Esophagus muscularis mucosa (tissue), 3 donors: ENCODE measurements at regions not wholly inside any gene's neighbourhood (a gene's known extent, or its start where the extent isn't known, plus 50 kb on each side); places are given as distances from the start of the nearest gene placed in this dataset.

ENCODE experiments used
- CTCF ChIP-seq, 3 experiments: fragments of 200-600 bp in 2 of 3; fragments of 450-650 bp in 1 of 3; sonication (generic) in 2 of 3; IDR thresholded peaks; one replicate each; pipeline ENCODE4 v1.5.1; 2017 to 2019; ENCODE audit warnings: antibody characterized with exemption in 3 of 3, mild to moderate bottlenecking in 2 of 3, moderate library complexity in 1 of 3
- POLR2A ChIP-seq: fragments of 450-650 bp; IDR thresholded peaks from one replicate; pipeline ENCODE4 v1.6.1; 2017; ENCODE audit warnings: antibody characterized with exemption, moderate library complexity, mild to moderate bottlenecking, low read depth
- POLR2AphosphoS5 ChIP-seq, 2 donors: sonication (generic); formaldehyde crosslinking; IDR thresholded peaks; one replicate each; pipeline ENCODE4 v1.6.1; 2017; ENCODE audit warnings: antibody characterized with exemption in 2 of 2

DNA sequence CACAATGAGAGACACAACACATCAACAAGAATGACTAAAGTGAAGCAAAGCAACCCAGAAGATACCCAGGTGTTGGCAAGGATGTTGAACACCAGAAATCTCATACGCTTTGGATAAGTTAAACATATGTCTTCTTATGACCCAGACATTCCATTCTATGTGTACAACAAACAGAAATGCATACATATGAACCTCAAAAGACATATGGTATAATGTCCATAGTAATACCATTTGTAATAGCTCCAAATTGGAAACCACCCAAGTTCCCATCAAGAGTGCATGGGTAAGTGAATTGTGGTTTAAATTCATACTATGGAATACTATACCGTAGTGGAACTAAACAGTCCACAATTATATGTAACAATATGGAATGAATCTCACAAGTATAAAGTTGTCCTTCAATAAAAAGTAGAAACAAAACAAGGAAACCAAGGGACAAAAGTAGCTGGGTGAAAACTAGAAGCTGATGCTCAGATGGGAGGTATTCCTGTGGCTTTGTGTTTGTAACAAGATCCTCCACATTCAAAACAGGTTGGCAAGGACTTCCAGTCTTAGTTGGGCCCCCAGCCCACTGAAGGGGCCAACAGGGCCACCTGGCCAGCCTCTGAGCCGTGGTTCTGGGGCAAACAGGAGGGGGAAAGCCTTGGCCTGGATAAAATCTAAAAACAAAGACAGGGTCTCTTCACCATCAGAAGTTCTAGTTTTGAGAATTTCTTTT is 171.8 kb upstream of the PITX1 start:
- TF ChIP-seq CTCF (IDR thresholded peaks at IDR 0.05) (no peak), POLR2AphosphoS5 (IDR thresholded peaks at IDR 0.05) (no peak), POLR2A (no peak)
